ENCODE measurements at regions not wholly inside any gene's neighbourhood (a gene's known extent, or its start where the extent isn't known, plus 50 kb on each side); places are given as distances from the start of the nearest gene placed in this dataset.

GRCh38 chr9:82333671-82334070, 345.1 kb downstream of the SPATA31D1 start:
- DNase-seq (ENCODE audit: low read depth, low spot score) = no peak
- no peak for TF ChIP-seq CTCF (conservative IDR thresholded peaks at IDR 0.05)
- Mint-ChIP-seq H3K4me3 (no peak overlapping the region), H3K4me1 (no peaks in the 10 kb centered on the region), H3K27ac (ENCODE audit: unreplicated experiment) (no peak overlapping the region), H3K27me3 (ENCODE audit: low read depth) (no peaks in the 10 kb centered on the region), H3K36me3 (ENCODE audit: low read depth) (no peaks in the 10 kb centered on the region), H3K9me3 (peaks cover 3% of the 10 kb centered on the region)

- H3K27me3 Mint-ChIP-seq (ENCODE audit: low read depth) = no peaks in the 10 kb centered on the region
- H3K36me3 Mint-ChIP-seq (ENCODE audit: low read depth) = no peaks in the 10 kb centered on the region
- no peak for TF ChIP-seq CTCF (conservative IDR thresholded peaks at IDR 0.05)
- no peak for DNase-seq (ENCODE audit: low read depth, low spot score)
- H3K4me1 Mint-ChIP-seq = no peaks in the 10 kb centered on the region
- H3K4me3 Mint-ChIP-seq = no peak overlapping the region
- H3K27ac Mint-ChIP-seq (ENCODE audit: unreplicated experiment) = no peak overlapping the region
- no peaks in the 10 kb centered on the region for H3K9me3 Mint-ChIP-seq
Observed at GRCh38 chr9:82334286-82334685, 345.7 kb downstream of the SPATA31D1 start.

- H3K9me3 Mint-ChIP-seq = no peaks in the 10 kb centered on the region
- no peak overlapping the region for H3K27ac Mint-ChIP-seq (ENCODE audit: unreplicated experiment)
- TF ChIP-seq CTCF (conservative IDR thresholded peaks at IDR 0.05) = no peak
- no peak for DNase-seq (ENCODE audit: low read depth, low spot score)
- H3K27me3 Mint-ChIP-seq (ENCODE audit: low read depth) = no peaks in the 10 kb centered on the region
- H3K4me1 Mint-ChIP-seq = no peaks in the 10 kb centered on the region
- no peak overlapping the region for H3K4me3 Mint-ChIP-seq
- no peaks in the 10 kb centered on the region for H3K36me3 Mint-ChIP-seq (ENCODE audit: low read depth)
Observed at GRCh38 chr9:82337351-82337750, 348.8 kb downstream of the SPATA31D1 start.

- no peak for DNase-seq (ENCODE audit: low read depth, low spot score)
- H3K36me3 Mint-ChIP-seq (ENCODE audit: low read depth) = peaks cover 9% of the 10 kb centered on the region
- no peaks in the 10 kb centered on the region for H3K4me1 Mint-ChIP-seq
- no peak overlapping the region for H3K4me3 Mint-ChIP-seq
- no peak overlapping the region for H3K27ac Mint-ChIP-seq (ENCODE audit: unreplicated experiment)
- no peaks in the 10 kb centered on the region for H3K27me3 Mint-ChIP-seq (ENCODE audit: low read depth)
- no peak for TF ChIP-seq CTCF (conservative IDR thresholded peaks at IDR 0.05)
- peaks cover 8% of the 10 kb centered on the region for H3K9me3 Mint-ChIP-seq
Observed at GRCh38 chr9:82342046-82342445, 353.5 kb downstream of the SPATA31D1 start.

GRCh38 chr9:82346040-82346439, 357.5 kb downstream of the SPATA31D1 start:
- Mint-ChIP-seq H3K36me3 (ENCODE audit: low read depth) (peaks cover 19% of the 10 kb centered on the region), H3K4me3 (no peak overlapping the region), H3K4me1 (no peaks in the 10 kb centered on the region), H3K9me3 (peaks cover 17% of the 10 kb centered on the region), H3K27me3 (ENCODE audit: low read depth) (no peaks in the 10 kb centered on the region), H3K27ac (ENCODE audit: unreplicated experiment) (no peak overlapping the region)
- DNase-seq (ENCODE audit: low read depth, low spot score) = no peak
- TF ChIP-seq CTCF (conservative IDR thresholded peaks at IDR 0.05) = no peak

Measured in neural crest cell (in vitro differentiated cells).